ENCODE measurements at regions not wholly inside any gene's neighbourhood (a gene's known extent, or its start where the extent isn't known, plus 50 kb on each side); places are given as distances from the start of the nearest gene placed in this dataset.
"Not testable (repeated sequence)": the region's sequence is repeated elsewhere in the genome, so short reads cannot be mapped to it uniquely, and the experiment has no call there.

GRCh38 chr5:85517386-85517785 is 1100.4 kb upstream of the COX7C start:
- Histone ChIP-seq H3K27me3 (ENCODE audit: control insufficient read depth, insufficient read depth, low read length) (no peaks in the 10 kb centered on the region), H3K9ac (ENCODE audit: low read depth, low read length) (no peak overlapping the region), H3K4me1 (ENCODE audit: control insufficient read depth, insufficient read depth, low read length) (no peaks in the 10 kb centered on the region), H3K9me3 (ENCODE audit: control insufficient read depth, insufficient read depth, low read length) (no peaks in the 10 kb centered on the region), H3K4me3 (ENCODE audit: low read depth, low read length) (no peak overlapping the region), H3K27ac (ENCODE audit: low read depth, low read length) (no peak overlapping the region), H3K36me3 (ENCODE audit: control insufficient read depth, insufficient read depth, low read length) (no peaks in the 10 kb centered on the region)

DNA sequence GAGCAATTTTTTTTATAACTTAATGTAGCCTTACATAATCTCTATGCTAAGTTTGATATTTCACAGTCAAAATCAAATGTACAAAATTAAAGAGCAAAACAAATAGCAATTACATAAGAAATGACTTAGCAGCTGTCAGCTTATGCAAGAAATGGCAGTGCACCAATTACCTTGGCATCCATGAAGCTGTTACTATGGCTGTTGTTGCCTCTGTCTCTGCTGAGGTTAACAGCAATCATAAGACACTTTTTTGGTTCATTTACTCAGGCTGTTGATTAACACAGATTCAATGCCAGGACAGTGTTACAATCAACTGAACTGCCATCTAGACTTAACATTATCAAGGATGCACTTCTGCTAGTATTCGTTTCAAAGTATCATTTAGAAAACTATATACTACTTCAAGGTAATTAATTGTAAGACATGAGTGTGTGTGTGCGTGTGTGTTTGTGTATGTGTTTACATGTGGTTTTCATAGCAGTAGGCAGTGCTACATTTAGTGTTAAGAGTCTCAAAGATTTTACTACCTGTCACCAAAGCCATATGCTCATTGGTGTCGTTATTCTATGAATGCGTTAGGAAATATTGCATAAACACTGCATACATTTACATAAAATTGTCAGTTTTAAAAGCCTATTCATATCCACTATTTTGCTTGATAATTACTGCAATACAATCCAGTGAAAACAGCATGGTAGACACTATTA is 1084.2 kb upstream of the COX7C start:
- Histone ChIP-seq H3K4me1 (ENCODE audit: control insufficient read depth, insufficient read depth, low read length) (peaks cover 5% of the 10 kb centered on the region), H3K9me3 (ENCODE audit: control insufficient read depth, insufficient read depth, low read length) (no peaks in the 10 kb centered on the region), H3K27ac (ENCODE audit: low read depth, low read length) (no peak overlapping the region), H3K36me3 (ENCODE audit: control insufficient read depth, insufficient read depth, low read length) (no peaks in the 10 kb centered on the region), H3K9ac (ENCODE audit: low read depth, low read length) (no peak overlapping the region), H3K27me3 (ENCODE audit: control insufficient read depth, insufficient read depth, low read length) (no peaks in the 10 kb centered on the region), H3K4me3 (ENCODE audit: low read depth, low read length) (no peak overlapping the region)

DNA sequence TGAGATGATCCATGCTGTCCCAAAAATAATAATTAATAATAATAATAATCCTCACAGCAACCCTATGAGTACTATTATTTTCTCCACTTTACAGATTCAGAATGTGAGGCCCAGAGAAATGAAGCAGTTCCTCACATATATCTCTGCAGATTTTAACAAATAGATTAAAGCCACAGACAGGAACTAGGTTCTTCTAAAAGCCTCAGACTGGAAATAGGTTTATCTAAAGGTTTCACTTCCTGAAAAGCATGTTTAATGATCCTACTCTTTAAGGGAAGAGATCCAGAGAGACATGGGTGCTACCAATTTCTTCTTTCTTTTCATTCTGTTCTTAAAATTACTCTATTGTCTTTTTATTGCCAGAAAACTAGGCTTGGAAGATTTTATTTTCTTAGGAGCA is 1079.4 kb upstream of the COX7C start:
- Histone ChIP-seq H3K27ac (ENCODE audit: low read depth, low read length) (no peak overlapping the region), H3K9ac (ENCODE audit: low read depth, low read length) (no peak overlapping the region), H3K4me3 (ENCODE audit: low read depth, low read length) (no peak overlapping the region), H3K9me3 (ENCODE audit: control insufficient read depth, insufficient read depth, low read length) (no peaks in the 10 kb centered on the region), H3K4me1 (ENCODE audit: control insufficient read depth, insufficient read depth, low read length) (no peaks in the 10 kb centered on the region; the same call in 1 of the 2 replicates), H3K27me3 (ENCODE audit: control insufficient read depth, insufficient read depth, low read length) (no peaks in the 10 kb centered on the region), H3K36me3 (ENCODE audit: control insufficient read depth, insufficient read depth, low read length) (no peaks in the 10 kb centered on the region)

GRCh38 chr5:85545129-85545528 is 1072.6 kb upstream of the COX7C start:
- Histone ChIP-seq H3K4me3 (ENCODE audit: low read depth, low read length) (no peak overlapping the region), H3K27me3 (ENCODE audit: control insufficient read depth, insufficient read depth, low read length) (no peaks in the 10 kb centered on the region), H3K9ac (ENCODE audit: low read depth, low read length) (no peak overlapping the region), H3K27ac (ENCODE audit: low read depth, low read length) (no peak overlapping the region), H3K36me3 (ENCODE audit: control insufficient read depth, insufficient read depth, low read length) (no peaks in the 10 kb centered on the region), H3K4me1 (ENCODE audit: control insufficient read depth, insufficient read depth, low read length) (peaks cover 16% of the 10 kb centered on the region; the same call in 1 of the 2 replicates), H3K9me3 (ENCODE audit: control insufficient read depth, insufficient read depth, low read length) (no peaks in the 10 kb centered on the region)

GRCh38 chr5:85549229-85549628 is 1068.5 kb upstream of the COX7C start:
- Histone ChIP-seq H3K9me3 (ENCODE audit: control insufficient read depth, insufficient read depth, low read length) (0 out of 2 replicates have a peak, but pooled peaks cover 3% of the 10 kb centered on the region), H3K9ac (ENCODE audit: low read depth, low read length) (no peak overlapping the region), H3K4me1 (ENCODE audit: control insufficient read depth, insufficient read depth, low read length) (peaks cover 10% of the 10 kb centered on the region; the same call in 1 of the 2 replicates), H3K27ac (ENCODE audit: low read depth, low read length) (no peak overlapping the region), H3K27me3 (ENCODE audit: control insufficient read depth, insufficient read depth, low read length) (no peaks in the 10 kb centered on the region), H3K36me3 (ENCODE audit: control insufficient read depth, insufficient read depth, low read length) (no peaks in the 10 kb centered on the region), H3K4me3 (ENCODE audit: low read depth, low read length) (no peak overlapping the region)

- H3K9ac ChIP-seq (ENCODE audit: low read depth, low read length): no peak overlapping the region
Measured at GRCh38 chr5:85549836-85550599, 1067.7 kb upstream of the COX7C start.

DNA sequence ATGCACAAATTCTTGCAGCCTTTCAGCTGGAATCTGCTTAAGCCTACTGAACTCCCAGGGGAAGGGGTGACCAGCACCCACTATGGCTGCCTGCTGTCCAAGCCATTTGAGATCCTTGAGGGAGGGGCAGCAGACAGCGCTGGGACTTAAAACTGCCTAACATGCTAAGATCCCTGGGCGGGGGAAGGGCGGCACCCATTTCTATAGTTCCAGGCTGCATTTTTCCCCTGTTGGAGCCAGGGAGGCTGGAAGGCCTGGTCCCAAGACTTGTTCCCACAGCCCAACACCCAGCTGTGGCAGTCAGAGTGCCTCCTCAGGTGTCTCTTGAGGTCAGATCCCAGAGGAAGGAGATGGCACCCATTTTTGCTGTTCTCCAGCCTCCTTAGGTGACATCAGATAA is 1061.3 kb upstream of the COX7C start:
- Histone ChIP-seq H3K27me3 (ENCODE audit: control insufficient read depth, insufficient read depth, low read length) (no peaks in the 10 kb centered on the region), H3K27ac (ENCODE audit: low read depth, low read length) (no peak overlapping the region), H3K4me1 (ENCODE audit: control insufficient read depth, insufficient read depth, low read length) (no peaks in the 10 kb centered on the region), H3K9ac (ENCODE audit: low read depth, low read length) (no peak overlapping the region), H3K9me3 (ENCODE audit: control insufficient read depth, insufficient read depth, low read length) (peaks cover 3% of the 10 kb centered on the region; the same call in 1 of the 2 replicates), H3K4me3 (ENCODE audit: low read depth, low read length) (no peak overlapping the region), H3K36me3 (ENCODE audit: control insufficient read depth, insufficient read depth, low read length) (no peaks in the 10 kb centered on the region)

More at GRCh38 chr5:85549836-85550599, 1067.7 kb upstream of the COX7C start:
- Histone ChIP-seq H3K4me1 (ENCODE audit: control insufficient read depth, insufficient read depth, low read length) (peaks cover 3% of the 10 kb centered on the region; the same call in 1 of the 2 replicates), H3K36me3 (ENCODE audit: control insufficient read depth, insufficient read depth, low read length) (no peaks in the 10 kb centered on the region), H3K9me3 (ENCODE audit: control insufficient read depth, insufficient read depth, low read length) (0 out of 2 replicates have a peak, but pooled peaks cover 3% of the 10 kb centered on the region), H3K27ac (ENCODE audit: low read depth, low read length) (no peak overlapping the region), H3K27me3 (ENCODE audit: control insufficient read depth, insufficient read depth, low read length) (no peaks in the 10 kb centered on the region), H3K4me3 (ENCODE audit: low read depth, low read length) (no peak overlapping the region)

- Histone ChIP-seq H3K4me1 (ENCODE audit: control insufficient read depth, insufficient read depth, low read length) (no peaks in the 10 kb centered on the region), H3K9ac (ENCODE audit: low read depth, low read length) (no peak overlapping the region), H3K4me3 (ENCODE audit: low read depth, low read length) (no peak overlapping the region), H3K36me3 (ENCODE audit: control insufficient read depth, insufficient read depth, low read length) (no peaks in the 10 kb centered on the region), H3K27me3 (ENCODE audit: control insufficient read depth, insufficient read depth, low read length) (no peaks in the 10 kb centered on the region), H3K9me3 (ENCODE audit: control insufficient read depth, insufficient read depth, low read length) (no peaks in the 10 kb centered on the region), H3K27ac (ENCODE audit: low read depth, low read length) (no peak overlapping the region)
Measured at GRCh38 chr5:85576666-85577065, 1041.1 kb upstream of the COX7C start.

DNA sequence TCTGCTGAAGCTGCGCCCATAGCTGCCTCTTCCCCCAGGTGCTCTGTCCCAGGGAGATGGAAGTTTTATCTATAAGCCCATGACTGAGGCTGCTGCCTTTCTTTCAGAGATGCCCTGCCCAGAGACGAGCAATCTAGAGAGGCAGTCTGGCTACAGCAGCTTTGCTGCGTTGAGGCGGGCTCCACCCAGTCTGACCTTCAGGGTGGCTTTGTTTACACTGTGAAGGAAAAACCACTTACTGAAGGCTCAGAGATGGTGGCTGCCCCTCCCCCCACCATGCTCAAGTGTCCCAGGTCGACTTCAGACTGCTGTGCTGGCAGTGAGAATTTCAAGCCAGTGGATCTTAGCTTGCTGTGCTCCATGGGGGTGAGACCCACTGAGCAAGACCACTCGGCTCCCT is 1029.9 kb upstream of the COX7C start:
- H3K36me3 ChIP-seq (ENCODE audit: control insufficient read depth, insufficient read depth, low read length); H3K27me3 ChIP-seq (ENCODE audit: control insufficient read depth, insufficient read depth, low read length); H3K27ac ChIP-seq (ENCODE audit: low read depth, low read length); H3K9me3 ChIP-seq (ENCODE audit: control insufficient read depth, insufficient read depth, low read length); H3K9ac ChIP-seq (ENCODE audit: low read depth, low read length); H3K4me1 ChIP-seq (ENCODE audit: control insufficient read depth, insufficient read depth, low read length); H3K4me3 ChIP-seq (ENCODE audit: low read depth, low read length): not testable (repeated sequence)

GRCh38 chr5:85588268-85588667 is 1029.5 kb upstream of the COX7C start:
- H3K4me1 ChIP-seq (ENCODE audit: control insufficient read depth, insufficient read depth, low read length); H3K9ac ChIP-seq (ENCODE audit: low read depth, low read length); H3K27me3 ChIP-seq (ENCODE audit: control insufficient read depth, insufficient read depth, low read length); H3K27ac ChIP-seq (ENCODE audit: low read depth, low read length); H3K9me3 ChIP-seq (ENCODE audit: control insufficient read depth, insufficient read depth, low read length); H3K36me3 ChIP-seq (ENCODE audit: control insufficient read depth, insufficient read depth, low read length); H3K4me3 ChIP-seq (ENCODE audit: low read depth, low read length): not testable (repeated sequence)

DNA sequence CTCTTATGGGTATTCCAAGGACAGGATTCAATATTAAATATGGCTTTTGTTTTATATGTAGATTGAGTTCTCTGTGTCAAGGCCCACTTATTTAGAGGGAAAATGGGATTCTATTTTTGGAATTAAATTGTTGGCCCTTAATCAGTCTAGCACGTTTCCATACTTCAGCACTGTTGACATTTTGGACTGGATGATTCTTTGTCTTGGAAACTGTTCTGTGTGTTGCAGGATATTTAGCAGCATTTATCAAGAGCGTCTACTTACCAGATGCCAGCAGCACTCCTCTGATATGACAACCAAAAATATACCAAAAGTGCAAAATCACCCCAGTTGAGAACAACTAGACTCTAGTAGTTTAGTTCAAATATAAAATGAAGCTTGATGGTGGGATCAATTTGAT is 1027.0 kb upstream of the COX7C start:
- H3K9ac ChIP-seq (ENCODE audit: low read depth, low read length): no peak overlapping the region
- no peaks in the 10 kb centered on the region for H3K4me1 ChIP-seq (ENCODE audit: control insufficient read depth, insufficient read depth, low read length)
- no peaks in the 10 kb centered on the region; the same call in 1 of the 2 replicates for H3K9me3 ChIP-seq (ENCODE audit: control insufficient read depth, insufficient read depth, low read length)
- H3K36me3 ChIP-seq (ENCODE audit: control insufficient read depth, insufficient read depth, low read length): no peaks in the 10 kb centered on the region
- H3K4me3 ChIP-seq (ENCODE audit: low read depth, low read length): no peak overlapping the region
- no peak overlapping the region for H3K27ac ChIP-seq (ENCODE audit: low read depth, low read length)
- H3K27me3 ChIP-seq (ENCODE audit: control insufficient read depth, insufficient read depth, low read length): no peaks in the 10 kb centered on the region

Data from HUES48 (cell line).